GM21717 (cell line): ENCODE measurements at regions not wholly inside any gene's neighbourhood (a gene's known extent, or its start where the extent isn't known, plus 50 kb on each side); places are given as distances from the start of the nearest gene placed in this dataset.

ENCODE experiments used
- ATAC-seq: cut with Tn5 transposase; IDR thresholded peaks from one replicate; pipeline ENCODE4 v1.9.1; 2021; ENCODE audit warnings: mild to moderate bottlenecking, moderate library complexity; ENCODE audit not compliant: unreplicated experiment

- ATAC-seq, result no peak
Observed at GRCh38 chr12:89980236-89980635, 271.6 kb upstream of the ATP2B1 start.

GRCh38 chr12:89977405-89978085 lies 268.9 kb upstream of the ATP2B1 start:
- ATAC-seq, result no peak

DNA sequence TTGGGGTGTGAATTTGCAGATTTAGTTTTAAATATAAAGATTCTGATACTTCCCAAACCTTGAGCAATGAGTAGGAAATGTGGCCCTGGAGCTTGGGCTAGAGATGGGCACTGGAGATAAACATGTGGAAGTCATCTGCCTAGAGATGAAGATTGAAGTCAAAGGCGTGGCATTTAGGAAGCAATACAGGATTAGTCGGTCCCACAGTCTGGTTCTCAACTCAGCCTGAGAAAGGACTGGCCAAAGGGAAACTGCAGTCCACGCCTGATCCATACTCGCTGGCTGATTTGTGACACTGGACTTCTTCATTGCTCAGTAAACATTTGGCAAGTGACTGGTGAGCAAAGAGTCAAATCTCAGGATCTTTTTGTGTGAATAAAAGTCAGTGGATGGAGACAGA lies 268.2 kb upstream of the ATP2B1 start:
- ATAC-seq, result no peak

GRCh38 chr12:89975574-89975973 lies 266.9 kb upstream of the ATP2B1 start:
- ATAC-seq, result no peak

DNA sequence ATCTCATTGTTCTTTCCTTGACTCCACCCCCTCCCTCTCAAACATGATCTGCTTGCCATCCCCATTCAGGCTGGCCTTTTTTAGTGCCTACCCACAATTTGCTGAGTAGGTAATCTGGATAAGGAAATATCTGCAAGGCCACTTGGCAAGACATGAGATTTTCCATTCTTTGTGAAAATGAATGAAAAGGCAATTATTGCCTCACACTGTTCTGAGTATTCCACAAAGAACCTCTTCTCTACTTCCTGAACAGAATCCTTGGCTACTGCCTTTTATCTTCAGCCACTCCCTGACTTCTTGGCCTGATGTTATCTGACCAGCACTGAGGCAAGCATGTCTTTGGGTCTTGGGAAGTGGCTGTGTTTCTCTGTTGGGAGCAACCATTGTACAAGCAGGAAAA lies 263.2 kb upstream of the ATP2B1 start:
- no peak for ATAC-seq

DNA sequence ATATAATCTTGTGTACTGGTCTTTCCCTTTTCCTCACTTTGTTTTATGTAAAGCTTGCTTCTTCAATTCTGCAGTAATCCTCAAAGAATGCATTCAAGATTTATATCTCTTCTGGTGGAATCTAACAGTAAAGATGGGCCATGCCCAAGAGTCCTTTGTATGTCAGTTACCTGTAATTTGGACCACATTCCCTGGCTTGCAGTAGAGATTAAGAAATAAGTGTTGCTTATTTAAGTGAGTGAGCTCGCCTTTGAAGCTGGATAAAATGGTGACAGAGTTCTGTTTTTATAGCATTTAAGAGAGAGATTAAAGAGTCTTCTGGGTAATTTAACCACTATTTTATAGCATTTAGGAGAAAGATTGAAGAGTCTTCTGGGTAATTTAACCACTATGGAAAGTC lies 262.1 kb upstream of the ATP2B1 start:
- ATAC-seq, result no peak

DNA sequence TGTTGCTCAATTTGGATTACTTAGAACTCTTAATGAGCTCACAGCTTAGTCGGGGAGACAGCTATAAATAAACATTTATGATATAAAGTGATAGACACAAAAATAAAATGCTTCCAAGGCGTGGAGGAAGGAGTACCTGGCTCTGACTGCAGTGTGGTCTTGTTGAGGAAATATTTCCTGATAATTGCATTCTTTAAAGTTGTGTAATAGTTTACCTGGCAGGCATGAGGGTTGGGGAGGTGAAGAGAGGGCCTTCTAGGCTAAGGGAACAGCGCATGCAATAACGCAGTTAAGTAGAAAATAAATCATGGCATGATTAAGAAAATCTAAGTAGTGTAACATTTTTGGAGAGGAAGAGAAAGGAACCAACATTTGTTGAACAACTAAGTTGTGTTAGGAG lies 260.5 kb upstream of the ATP2B1 start:
- no peak for ATAC-seq

DNA sequence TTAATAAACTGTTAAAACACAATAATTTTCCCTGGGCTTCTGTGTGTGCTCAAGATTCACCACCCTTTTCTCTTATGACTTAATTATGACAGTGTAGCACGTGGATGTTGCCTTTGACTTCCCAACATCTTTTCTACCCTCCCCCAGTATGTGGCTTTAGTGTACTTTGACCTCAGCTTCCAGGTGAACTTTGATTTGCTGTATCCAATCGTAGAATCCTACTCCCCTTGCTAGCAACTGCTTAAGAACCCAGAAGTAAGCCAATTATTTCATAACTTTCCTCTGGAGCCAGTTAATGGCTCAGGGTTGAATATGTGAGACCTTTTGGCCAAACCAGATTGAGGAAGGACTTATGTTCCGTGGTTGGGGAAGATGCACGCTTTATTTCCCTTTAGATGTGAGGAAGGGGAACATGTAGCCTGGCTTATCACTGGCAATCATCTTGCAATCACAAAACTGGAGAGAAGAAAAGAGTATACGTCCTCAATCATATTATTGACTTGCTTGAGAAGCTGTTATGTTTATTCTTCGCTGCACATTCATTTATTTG lies 259.6 kb upstream of the ATP2B1 start:
- no peak for ATAC-seq

- ATAC-seq, result no peak
Observed at GRCh38 chr12:89966495-89967240, 258.0 kb upstream of the ATP2B1 start.

DNA sequence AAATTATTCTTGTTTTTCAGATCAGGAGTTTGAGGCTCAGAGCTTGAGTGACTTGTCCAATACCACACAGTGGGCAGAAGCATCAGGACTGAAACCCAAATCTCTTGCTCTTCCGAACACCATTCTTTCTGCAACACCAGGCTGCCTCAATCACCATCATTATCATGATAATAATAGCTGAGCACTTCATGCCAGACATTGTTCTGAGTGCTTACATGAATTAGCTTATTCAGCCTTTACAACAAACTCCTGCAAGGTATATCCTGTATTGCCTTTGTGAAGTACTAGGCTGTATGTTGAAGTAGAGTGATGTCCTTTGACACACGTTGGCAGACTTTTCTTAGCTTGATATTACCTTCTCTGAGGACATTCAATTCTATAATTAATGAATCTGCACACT lies 257.4 kb upstream of the ATP2B1 start:
- ATAC-seq, result no peak

DNA sequence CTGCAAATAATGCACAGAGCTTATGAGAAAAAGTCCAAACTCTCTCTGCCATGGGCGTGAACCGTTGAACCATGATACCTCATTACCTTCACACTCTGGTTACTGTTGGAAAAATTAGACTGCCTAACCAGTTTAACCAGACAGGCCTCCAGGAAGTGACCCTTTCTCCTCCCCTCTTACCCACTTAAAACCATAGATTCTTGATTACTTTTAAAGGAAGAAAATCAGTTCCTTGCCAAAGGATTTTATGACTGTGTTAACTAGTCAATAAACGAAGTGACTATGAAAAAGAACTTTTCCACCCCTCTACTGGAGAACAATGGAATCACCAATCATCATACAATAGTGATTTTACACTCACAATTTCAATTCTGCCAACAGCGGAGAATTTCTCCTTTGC lies 254.0 kb upstream of the ATP2B1 start:
- ATAC-seq, result no peak

- peak; percentile 45 for ATAC-seq
Observed at GRCh38 chr12:89960607-89961394, 252.2 kb upstream of the ATP2B1 start.

DNA sequence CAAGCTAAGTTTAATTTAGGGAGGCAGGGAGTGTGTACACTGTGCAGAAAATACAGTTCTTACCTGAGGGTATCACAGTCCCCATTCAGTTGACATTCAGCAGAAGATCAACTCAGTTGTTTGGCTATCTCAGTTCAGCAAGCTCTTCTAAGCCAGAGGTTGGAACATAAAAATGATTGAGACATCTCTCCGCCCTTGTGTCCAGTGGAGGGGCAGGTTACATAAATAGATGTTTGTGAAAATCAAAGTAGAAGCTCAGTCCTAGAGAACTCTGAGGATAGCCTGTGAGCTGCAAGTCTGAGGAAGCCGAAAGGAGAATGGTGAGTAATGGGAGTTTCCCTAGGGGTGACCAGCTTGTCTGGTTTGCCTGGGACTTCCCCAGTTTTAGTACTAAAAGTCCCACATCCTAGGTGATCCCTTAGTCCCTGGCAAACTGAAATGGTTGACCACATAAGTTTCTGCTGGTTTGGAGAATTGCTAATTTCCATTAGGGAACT lies 251.4 kb upstream of the ATP2B1 start:
- ATAC-seq, result peak; percentile 97

GRCh38 chr12:89959179-89959578 lies 250.5 kb upstream of the ATP2B1 start:
- ATAC-seq, result no peak

- no peak for ATAC-seq
Observed at GRCh38 chr12:89954259-89954658, 245.6 kb upstream of the ATP2B1 start.

- ATAC-seq, result no peak
Observed at GRCh38 chr12:89951694-89952060, 243.0 kb upstream of the ATP2B1 start.

- ATAC-seq, result no peak
Observed at GRCh38 chr12:89951050-89951693, 242.5 kb upstream of the ATP2B1 start.

GRCh38 chr12:89950421-89950820 lies 241.8 kb upstream of the ATP2B1 start:
- peak; percentile 43 for ATAC-seq

GRCh38 chr12:89949457-89950195 lies 241.0 kb upstream of the ATP2B1 start:
- peak; percentile 94 for ATAC-seq
